ENCODE measurements at regions not wholly inside any gene's neighbourhood (a gene's known extent, or its start where the extent isn't known, plus 50 kb on each side); places are given as distances from the start of the nearest gene placed in this dataset.

DNA sequence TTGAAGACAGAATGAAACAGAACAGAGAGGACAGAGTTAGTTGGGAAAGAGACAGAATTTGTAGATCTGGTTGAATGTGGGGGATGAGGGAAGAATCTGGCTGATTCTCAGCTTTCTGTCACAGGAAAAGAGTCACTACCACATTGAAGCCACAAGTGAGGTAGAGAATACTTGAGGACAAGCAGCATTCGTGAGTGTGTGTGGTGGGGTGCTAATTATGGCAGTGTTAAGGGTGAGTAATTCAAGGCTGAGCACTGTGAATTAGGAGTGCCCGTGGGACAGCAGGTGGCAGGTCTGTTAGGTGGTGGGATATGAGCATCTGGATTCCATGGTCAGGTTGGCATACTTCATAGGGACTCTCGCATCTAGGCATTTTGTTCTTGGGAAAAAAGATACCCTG, 347.4 kb upstream of the PRICKLE1 start:
- TF ChIP-seq POLR2A (IDR thresholded peaks at IDR 0.05; ENCODE audit: extremely low read depth, insufficient read length) (no peak), CTCF (IDR thresholded peaks at IDR 0.05; ENCODE audit: low read depth, low read length) (no peak), MAX (IDR thresholded peaks at IDR 0.05; ENCODE audit: low read depth, low read length) (no peak), MYC (IDR thresholded peaks at IDR 0.05; ENCODE audit: low read depth, low read length) (no peak)
- DNase-seq (ENCODE audit: low read depth): no peak
- no peak overlapping the region for H3K4me3 ChIP-seq (ENCODE audit: low read depth, low read length)

DNA sequence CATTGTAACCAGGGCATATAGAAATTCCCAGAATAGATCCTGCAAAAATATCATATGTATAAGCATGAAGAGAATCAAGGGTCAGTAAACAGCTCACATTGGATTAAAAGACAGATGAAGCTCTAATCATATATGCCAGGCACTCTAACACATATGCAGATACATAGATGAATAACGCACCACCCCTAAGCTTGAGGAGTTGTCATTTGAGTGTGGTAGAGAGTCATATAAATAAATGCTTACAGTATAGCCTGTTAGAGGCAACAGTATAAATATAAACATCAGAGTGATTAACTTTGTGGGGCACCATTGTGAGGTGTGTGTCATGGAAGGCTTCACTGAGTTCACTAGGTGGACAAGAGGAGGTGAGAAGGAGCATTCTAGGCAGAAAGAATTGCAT, 346.7 kb upstream of the PRICKLE1 start:
- TF ChIP-seq CTCF (IDR thresholded peaks at IDR 0.05; ENCODE audit: low read depth, low read length): no peak
- TF ChIP-seq MYC (IDR thresholded peaks at IDR 0.05; ENCODE audit: low read depth, low read length): no peak
- TF ChIP-seq POLR2A (IDR thresholded peaks at IDR 0.05; ENCODE audit: extremely low read depth, insufficient read length): no peak
- no peak for TF ChIP-seq MAX (IDR thresholded peaks at IDR 0.05; ENCODE audit: low read depth, low read length)
- no peak overlapping the region for H3K4me3 ChIP-seq (ENCODE audit: low read depth, low read length)
- no peak for DNase-seq (ENCODE audit: low read depth)

- TF ChIP-seq MYC (IDR thresholded peaks at IDR 0.05; ENCODE audit: low read depth, low read length) (no peak), CTCF (IDR thresholded peaks at IDR 0.05; ENCODE audit: low read depth, low read length) (no peak), POLR2A (IDR thresholded peaks at IDR 0.05; ENCODE audit: extremely low read depth, insufficient read length) (no peak), MAX (IDR thresholded peaks at IDR 0.05; ENCODE audit: low read depth, low read length) (no peak)
- H3K4me3 ChIP-seq (ENCODE audit: low read depth, low read length): no peak overlapping the region
- DNase-seq (ENCODE audit: low read depth): no peak
These were observed 346.2 kb upstream of the PRICKLE1 start for GRCh38 chr12:42935756-42936155.

DNA sequence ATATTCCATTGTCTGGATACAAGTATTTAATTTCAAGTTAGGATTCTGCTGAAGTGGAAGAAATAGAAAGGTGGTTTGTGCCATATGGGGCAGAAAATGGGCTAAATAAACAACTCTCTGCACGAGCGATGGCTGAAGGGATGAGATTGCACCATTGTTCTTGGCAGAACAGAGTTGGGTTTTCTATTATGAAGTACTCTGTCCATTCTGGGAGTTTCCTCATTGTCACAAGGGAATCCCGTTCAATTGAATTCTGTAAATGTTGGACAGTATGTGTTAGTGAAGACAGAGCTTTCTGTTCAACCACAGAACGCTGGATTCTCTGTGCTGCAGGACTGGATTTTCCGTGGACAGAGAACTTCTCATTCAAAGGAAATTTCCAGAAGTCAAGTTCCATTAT, 345.5 kb upstream of the PRICKLE1 start:
- no peak overlapping the region for H3K4me3 ChIP-seq (ENCODE audit: low read depth, low read length)
- DNase-seq (ENCODE audit: low read depth): no peak
- TF ChIP-seq MAX (IDR thresholded peaks at IDR 0.05; ENCODE audit: low read depth, low read length) (no peak), MYC (IDR thresholded peaks at IDR 0.05; ENCODE audit: low read depth, low read length) (no peak), POLR2A (IDR thresholded peaks at IDR 0.05; ENCODE audit: extremely low read depth, insufficient read length) (no peak), CTCF (IDR thresholded peaks at IDR 0.05; ENCODE audit: low read depth, low read length) (no peak)

DNA sequence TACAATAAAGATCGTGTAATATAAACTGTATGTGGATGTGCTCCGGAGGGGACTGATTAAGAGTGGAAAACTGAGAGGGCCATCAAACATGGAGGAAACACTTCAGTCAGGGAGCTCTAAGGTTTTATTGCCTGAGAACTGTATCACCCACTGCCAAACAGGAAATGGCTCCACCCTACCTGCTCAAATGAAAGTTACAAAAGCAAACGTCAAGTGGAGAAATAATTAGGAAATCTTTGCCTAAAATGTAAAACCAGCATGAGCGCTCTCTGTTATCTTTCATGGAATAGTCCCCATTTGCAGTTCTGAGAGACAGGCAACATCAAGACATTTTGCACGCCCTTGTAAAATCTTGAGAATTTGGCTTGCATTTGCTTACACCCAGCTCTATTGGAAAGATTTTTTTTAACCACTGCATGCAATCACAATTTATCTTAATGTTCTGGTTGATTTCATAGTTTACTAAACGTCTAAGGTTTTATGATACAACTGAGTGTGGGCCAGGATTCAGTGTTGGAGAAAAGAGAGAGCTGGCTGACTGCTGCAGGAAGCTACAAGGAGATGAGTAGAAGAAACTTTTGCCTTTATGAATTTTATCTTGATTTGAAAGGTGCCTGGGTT, 344.0 kb upstream of the PRICKLE1 start:
- no peak overlapping the region for H3K4me3 ChIP-seq (ENCODE audit: low read depth, low read length)
- no peak for DNase-seq (ENCODE audit: low read depth)
- TF ChIP-seq MAX (IDR thresholded peaks at IDR 0.05; ENCODE audit: low read depth, low read length) (no peak), POLR2A (IDR thresholded peaks at IDR 0.05; ENCODE audit: extremely low read depth, insufficient read length) (no peak), MYC (IDR thresholded peaks at IDR 0.05; ENCODE audit: low read depth, low read length) (no peak), CTCF (IDR thresholded peaks at IDR 0.05; ENCODE audit: low read depth, low read length) (no peak)
